HG03108 (cell line): ENCODE measurements at regions not wholly inside any gene's neighbourhood (a gene's known extent, or its start where the extent isn't known, plus 50 kb on each side); places are given as distances from the start of the nearest gene placed in this dataset.
"Not testable (repeated sequence)": the region's sequence is repeated elsewhere in the genome, so short reads cannot be mapped to it uniquely, and the experiment has no call there.

ENCODE experiments used
- ATAC-seq: cut with Tn5 transposase; IDR thresholded peaks from one replicate; pipeline ENCODE4 v1.9.1; 2021; ENCODE audit warnings: moderate library complexity; ENCODE audit not compliant: unreplicated experiment

DNA sequence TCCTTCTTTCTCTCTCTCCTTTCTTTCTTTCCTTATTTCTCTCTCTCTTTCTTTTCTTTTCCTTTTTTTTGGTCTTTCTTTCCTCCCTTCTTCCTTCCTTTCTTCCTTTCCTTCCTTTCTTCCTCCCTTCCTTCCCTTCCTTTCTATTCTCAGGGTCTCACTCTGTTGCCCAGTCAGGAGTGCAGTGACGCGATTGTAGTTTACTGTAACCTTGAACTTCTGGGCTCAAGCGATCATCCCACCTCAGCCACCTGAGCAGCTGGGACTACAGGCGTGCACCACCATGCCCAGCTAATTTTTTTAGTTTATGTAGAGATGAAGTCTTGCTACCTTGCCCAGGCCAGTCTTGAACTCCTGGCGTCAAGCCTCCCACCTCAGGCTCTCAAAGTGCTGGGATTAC is 83.8 kb upstream of the PPM1B start:
- no peak for ATAC-seq

DNA sequence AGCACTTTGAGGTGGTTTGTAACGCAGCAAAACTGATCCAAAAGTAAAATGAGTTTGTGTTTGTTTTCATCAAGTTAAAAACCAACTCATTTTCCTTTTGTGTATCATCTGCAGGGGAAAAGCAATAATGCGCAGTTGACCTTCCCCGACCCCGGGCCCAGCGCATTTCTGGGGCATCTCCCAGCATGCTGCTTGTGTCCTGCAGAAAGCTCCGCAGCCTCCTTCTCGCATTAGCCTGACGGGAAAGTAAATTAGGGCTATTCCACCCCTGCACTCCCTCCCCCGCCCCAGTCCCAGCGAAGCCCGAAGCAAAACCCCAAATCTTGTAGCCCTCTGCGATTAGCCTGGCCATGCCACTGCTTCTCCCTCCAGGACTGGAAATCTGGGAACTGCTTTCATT is 82.0 kb upstream of the PPM1B start:
- no peak for ATAC-seq

DNA sequence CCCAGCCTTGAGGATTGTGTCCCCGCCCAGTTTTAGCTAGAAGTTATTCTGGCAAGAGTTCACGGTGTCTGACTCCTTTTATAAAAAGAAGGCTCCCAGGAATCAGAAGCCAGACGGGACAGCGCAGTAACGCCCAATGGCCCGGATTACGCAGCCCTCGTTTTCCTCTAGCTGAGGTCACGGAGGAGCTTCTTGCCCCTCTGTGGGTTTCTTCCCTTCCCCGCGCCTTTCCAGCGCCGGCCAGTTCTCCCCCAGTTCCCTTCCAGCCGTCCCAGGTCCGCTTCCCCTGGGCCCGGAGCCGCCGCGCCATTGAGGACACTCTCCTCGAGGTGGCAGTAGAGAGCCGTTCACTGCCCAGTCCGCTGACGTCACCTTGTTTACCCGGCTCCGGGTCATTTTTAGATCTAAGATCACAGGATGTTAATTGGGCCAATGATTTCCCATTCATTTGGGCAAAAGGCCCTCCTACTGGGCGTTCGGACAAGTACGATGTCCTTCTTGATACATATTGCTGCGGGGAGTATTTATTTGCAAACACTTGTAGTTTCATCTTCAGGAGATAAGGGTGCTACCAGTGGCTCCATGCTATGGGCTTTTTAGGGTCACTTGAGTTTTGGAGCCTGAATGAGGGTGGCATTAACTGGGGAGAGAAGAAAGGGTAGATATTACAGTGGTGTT is 81.5 kb upstream of the PPM1B start:
- ATAC-seq, result peak; percentile 43

DNA sequence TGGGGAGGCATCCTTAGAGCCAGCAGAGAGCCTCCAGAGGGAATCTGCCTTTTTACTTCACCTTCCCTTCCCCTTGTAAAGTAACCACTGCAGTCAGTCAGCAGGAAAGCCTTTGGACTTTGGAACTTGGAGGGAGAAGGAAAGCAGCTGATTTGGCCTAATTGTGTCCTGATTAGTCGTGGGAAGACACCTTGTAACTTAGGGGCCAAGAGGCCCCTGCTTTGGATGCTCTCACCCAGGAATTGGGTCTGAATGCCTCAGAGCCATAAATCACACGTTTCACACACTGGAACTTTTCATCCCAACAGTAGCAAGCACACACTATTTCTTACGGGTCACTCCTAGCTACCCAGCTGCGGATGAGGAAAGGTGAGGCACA is 81.0 kb upstream of the PPM1B start:
- ATAC-seq, result no peak

DNA sequence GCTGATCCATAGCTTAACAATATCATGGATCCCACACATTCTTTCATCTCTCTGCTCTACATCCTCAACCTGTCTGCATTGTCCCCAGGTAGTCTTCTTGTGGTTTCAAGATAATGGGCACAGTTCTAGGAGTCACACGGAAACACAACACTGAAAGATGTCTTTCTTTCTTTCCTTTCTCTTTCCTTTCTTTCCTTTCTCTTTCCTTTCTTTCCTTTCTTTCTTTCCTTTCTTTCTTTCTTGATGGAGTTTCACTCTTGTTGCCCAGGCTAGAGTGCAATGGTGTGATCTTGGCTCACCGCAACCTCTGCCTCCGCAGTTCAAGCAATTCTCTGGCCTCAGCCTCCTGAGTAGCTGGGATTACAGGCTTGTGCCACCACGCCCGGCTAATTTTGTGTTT is 76.2 kb upstream of the PPM1B start:
- not testable (repeated sequence) for ATAC-seq

DNA sequence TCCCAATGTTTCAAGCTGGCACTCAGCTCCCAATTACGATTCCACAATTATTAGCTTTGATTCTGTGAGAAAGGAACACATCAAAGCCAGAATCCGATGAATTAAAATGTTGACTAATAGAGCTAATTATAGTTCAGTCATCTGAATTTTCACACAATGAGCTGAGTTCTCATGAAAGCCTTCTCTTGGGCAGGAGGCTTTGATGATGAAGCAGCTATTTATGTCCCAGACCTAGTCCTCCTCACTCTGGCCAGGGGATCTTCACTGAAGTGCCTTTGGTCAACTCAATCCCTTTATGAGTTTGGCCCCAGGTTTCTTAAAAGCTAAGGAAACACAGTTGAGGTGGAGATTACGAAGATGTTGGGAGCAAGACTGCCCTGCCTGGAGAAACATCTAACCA is 74.7 kb upstream of the PPM1B start:
- ATAC-seq, result no peak

- ATAC-seq, result no peak
Measured at GRCh38 chr2:44097322-44097907, 71.3 kb upstream of the PPM1B start.

DNA sequence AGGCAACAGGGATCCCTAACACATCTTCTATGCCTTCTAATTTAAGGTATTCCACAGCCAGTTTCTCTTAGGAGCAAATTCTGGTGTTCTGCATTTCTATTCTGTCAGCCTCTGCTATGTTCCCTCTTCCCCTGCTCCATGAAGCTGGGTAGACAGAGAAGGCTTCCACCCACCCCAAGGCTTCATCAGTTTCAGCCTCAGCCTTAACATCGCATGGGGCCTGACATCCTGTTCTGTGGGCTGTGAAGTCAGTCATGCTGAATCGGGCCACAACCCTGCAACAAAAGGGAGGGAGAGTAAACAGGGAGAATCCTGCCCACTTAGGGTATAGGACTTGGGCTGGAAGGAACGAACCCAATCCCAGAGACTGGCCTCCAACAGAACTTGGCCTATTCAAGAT is 70.6 kb upstream of the PPM1B start:
- peak; percentile 60 for ATAC-seq

DNA sequence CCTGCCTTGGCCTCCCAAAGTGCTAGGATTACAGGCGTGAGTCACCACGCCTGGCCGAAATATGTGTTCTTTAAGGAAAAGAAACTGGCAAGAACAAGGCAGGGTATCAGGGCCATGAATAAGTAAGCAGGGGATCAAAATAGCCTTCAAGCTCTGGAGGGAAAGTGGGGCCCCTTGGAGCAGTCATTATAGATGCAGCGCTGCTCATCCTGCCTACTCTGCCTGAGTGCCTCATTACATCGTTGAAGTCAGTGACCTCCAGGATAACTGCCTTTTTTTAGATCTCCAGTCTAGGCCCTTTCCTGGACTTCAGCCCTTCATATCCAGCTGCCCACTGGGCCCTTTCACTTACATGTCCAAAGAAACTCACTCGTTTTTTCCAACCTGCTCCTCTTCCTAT is 69.8 kb upstream of the PPM1B start:
- ATAC-seq, result no peak

DNA sequence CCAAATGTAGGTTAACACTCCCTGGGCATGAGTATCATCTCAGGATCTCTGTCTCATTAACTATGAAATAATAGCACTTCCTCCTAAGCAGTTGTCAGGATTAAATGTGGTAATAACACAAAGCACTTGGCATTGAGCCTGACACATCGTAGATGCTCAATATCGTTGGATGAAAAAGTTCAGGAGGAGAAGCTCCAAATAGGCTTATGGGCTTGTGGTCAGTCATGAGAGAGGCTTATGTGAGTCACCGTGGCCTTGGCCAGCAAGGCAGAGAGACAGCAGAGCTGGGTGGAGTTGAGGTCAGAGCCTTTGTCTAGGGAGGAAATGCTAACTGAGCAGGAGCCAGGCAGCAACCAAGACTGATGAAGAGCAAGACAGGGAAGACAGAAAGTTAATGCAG is 68.3 kb upstream of the PPM1B start:
- ATAC-seq, result no peak

GRCh38 chr2:44101246-44101645 is 67.4 kb upstream of the PPM1B start:
- no peak for ATAC-seq

DNA sequence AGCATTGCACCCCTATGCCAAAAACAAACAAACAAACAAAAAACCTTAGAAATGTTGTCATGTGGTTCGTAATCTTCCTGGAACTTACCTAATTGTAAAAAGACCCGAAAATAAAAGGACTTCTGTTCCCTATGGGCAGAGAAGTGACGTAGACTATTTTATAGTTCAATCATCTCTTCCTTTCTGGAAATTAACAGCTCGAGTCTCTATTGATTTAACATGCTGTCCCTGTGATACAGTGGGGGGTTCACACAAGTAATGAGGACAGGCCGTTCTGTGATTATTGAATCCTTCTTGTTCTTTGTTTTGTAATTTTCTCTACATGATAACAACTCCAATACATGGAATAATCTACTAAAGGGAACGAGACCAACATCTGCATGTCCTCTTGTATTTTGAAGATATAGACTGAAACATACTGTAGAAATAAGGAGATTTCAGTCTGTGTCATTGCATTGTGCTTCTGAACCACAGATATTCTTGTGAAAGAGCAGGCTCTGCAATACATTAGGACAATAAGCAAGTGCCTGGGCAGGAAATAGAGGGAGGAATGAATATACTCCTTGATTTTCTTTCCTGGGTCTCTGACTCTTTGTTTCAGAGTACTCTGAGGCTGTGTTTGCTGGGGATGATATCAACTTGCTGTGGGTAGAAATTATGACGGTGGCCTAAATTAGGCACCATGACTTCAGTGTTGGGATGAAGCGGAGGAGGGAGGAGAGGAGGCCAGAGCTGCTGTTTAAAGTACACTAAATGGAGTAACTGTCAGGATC is 65.7 kb upstream of the PPM1B start:
- ATAC-seq, result no peak

- no peak for ATAC-seq
Measured at GRCh38 chr2:44103639-44104038, 65.0 kb upstream of the PPM1B start.

GRCh38 chr2:44104855-44105271 is 63.8 kb upstream of the PPM1B start:
- no peak for ATAC-seq

DNA sequence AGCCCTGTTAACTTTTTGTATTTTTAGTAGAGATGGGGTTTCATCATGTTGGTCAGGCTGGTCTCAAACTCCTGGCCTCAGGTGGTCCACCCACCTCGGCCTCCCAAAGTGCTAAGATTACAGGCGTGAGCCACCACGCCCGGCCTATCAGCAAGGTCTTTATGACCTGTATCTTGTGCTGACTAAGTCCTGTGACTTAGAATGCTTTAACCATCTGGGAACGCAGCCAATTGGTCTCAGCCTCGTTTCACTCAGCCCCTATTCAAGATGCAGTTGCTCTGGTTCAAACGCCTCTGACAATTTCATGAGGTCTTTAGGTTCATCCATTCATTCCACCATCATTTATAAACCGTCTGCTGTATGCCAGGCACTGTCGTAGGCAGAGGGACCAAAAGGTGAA is 62.2 kb upstream of the PPM1B start:
- ATAC-seq, result not testable (repeated sequence)

DNA sequence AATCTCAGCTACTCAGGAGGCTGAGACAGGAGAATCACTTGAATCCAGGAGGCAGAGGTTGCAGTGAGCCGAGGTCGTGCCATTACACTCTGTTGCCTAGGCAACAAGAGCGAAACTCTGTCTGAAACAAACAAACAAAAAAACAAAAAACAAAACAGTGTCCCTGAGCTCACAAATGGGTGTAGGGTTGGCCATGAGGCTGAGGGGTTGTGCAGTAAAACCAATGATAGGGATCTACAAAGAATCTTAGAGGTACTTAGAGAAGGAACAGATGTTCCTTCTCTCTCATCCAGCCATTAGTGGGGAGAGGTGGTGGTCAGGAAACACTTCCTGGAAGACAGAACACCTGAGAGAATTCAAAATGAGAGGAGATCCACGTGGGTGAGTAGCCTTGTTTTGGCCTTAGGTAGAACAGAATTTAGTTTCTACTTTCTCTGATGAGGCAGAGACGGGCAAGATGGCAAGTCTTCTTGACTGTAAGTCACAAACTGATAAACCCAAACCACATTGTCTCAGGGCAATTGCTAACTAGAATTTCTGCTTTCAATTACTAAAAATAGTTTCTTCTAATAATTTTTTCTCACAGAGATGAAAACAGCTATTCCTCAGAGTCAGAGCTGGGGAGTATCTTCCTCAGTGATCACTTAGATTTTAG is 61.5 kb upstream of the PPM1B start:
- ATAC-seq, result peak; percentile 89

DNA sequence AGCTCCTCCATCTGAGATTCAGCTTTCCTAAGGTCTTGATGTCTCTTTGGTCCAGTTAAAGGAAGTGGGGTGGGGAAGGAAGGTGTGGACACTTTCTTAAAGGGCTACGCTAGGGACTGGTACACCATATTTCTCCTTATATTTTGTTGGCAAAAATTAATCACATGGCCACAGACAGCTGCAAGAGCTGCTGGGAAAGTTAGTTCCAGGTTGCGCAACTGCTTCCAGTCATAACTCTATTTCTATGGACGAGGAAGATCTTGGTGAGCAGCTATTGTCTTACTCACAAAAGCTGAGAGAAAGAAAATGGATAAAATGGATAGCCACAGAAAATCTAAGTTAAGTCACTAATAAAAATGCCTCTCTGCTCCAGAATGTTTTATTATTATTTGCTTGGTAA is 60.7 kb upstream of the PPM1B start:
- ATAC-seq, result no peak

GRCh38 chr2:44109166-44109565 is 59.5 kb upstream of the PPM1B start:
- ATAC-seq, result no peak

GRCh38 chr2:44110444-44110843 is 58.2 kb upstream of the PPM1B start:
- no peak for ATAC-seq

DNA sequence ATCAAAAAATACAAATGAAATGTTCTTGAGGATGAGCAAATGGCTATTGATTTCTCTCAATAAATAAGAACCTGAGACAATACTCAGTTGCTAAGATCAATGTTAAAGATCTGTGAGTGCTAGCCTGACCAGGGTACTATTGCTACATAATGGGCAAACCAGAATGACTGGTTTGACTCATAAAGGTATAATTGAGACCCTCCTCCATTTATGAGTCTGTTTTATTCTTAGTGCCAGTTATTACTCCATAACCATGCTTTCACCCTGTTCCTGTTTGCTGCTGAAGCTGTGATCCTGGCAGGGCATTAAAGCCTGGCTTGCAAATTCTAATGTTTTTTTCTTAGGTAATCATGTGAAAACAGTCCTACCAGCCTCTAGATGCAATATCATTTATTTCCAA is 56.6 kb upstream of the PPM1B start:
- no peak for ATAC-seq

DNA sequence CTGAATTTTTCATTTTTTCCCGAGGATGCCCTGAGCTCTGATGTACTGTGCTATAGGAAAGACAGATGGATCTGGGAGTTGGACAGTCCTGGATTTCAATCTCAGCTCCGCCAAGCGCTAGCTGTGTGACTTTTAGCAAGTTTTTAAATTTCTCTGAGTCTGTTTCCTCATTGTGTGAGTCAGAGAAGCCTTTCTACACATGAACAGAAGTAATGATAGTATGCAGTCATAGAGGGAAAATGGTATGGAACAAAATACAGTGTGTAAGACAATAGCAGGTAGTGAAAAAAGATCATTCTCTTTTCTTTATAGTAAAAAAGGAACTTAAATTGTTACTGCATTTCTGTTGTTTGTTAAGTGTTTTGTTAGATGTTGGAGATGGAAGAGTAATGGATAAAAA is 52.4 kb upstream of the PPM1B start:
- ATAC-seq, result no peak

- no peak for ATAC-seq
Measured at GRCh38 chr2:44118257-44118656, 50.4 kb upstream of the PPM1B start.
